Panc1 (cell line): ENCODE measurements at regions not wholly inside any gene's neighbourhood (a gene's known extent, or its start where the extent isn't known, plus 50 kb on each side); places are given as distances from the start of the nearest gene placed in this dataset.

Experiments used
- ATAC-seq: fragments of 200-7000 bp; cut with Tn5 transposase; 2 replicates; pipeline ENCODE4 v1.9.1; 2020; ENCODE audit warnings: mild to moderate bottlenecking, moderate library complexity
- BruUV-seq: library from RNA; stranded (reverse); fragments of 400-500 nt; replicated peaks from 2 replicates; lab custom pipeline; 2021; lab: Mats Ljungman, UMichigan
- CTCF ChIA-PET: fragments of 300-600 bp; sonication (Branson Sonifier 250); formaldehyde crosslinking; loops from one replicate; lab custom pipeline; 2022; ENCODE audit warnings: antibody characterized with exemption; lab: Charles Lee
- POLR2A ChIA-PET: fragments of 300-600 bp; sonication (Branson Sonifier 250); formaldehyde crosslinking; loops from one replicate; lab custom pipeline; 2022; ENCODE audit warnings: antibody characterized with exemption; lab: Charles Lee
- DNase-seq: peaks from one replicate; pipeline ENCODE4 v3.0.0-alpha.2; 2010; ENCODE audit warnings: low read depth, low spot score
- H3K27ac ChIP-seq: 2 replicates; pipeline ENCODE4 v1.5.1; 2011; ENCODE audit warnings: mild to moderate bottlenecking, low read length, inconsistent platforms
- H3K27me3 ChIP-seq: fragments of 200-500 bp; sonication (Bioruptor generic); 2 replicates; pipeline ENCODE4 v1.6.0; 2014; ENCODE audit warnings: low read length, inconsistent platforms; ENCODE audit not compliant: control insufficient read depth, insufficient read depth
- H3K36me3 ChIP-seq: fragments of 200-500 bp; sonication (Bioruptor generic); 2 replicates; pipeline ENCODE4 v1.5.1; 2014; ENCODE audit warnings: inconsistent platforms, mild to moderate bottlenecking, low read length, moderate library complexity; ENCODE audit not compliant: control insufficient read depth, insufficient read depth
- H3K4me1 ChIP-seq: 2 replicates; pipeline ENCODE4 v1.5.1; 2011; ENCODE audit warnings: inconsistent platforms, mild to moderate bottlenecking, low read length, moderate library complexity; ENCODE audit not compliant: control insufficient read depth, insufficient read depth
- H3K4me3 ChIP-seq, 2 experiments: 2 replicates each; pipeline ENCODE4 v1.5.1; 2011 to 2012; ENCODE audit warnings: low read depth in 2 of 2, low read length in 2 of 2, mild to moderate bottlenecking in 2 of 2, inconsistent platforms in 1 of 2, moderate library complexity in 1 of 2
- H3K9me3 ChIP-seq: fragments of 200-500 bp; sonication (Bioruptor generic); 2 replicates; pipeline ENCODE4 v1.5.1; 2014; ENCODE audit warnings: low read depth, mild to moderate bottlenecking, inconsistent platforms, low read length, moderate library complexity; ENCODE audit not compliant: control insufficient read depth, insufficient read depth
- CTCF ChIP-seq: fragments of 450-650 bp; IDR thresholded peaks from 2 replicates; pipeline ENCODE4 v1.5.1; 2017; ENCODE audit warnings: mild to moderate bottlenecking
- POLR2AphosphoS5 ChIP-seq: IDR thresholded peaks from 2 replicates; pipeline ENCODE4 v1.6.1; 2012; ENCODE audit warnings: mild to moderate bottlenecking, low read depth, low read length, moderate library complexity
- REST ChIP-seq, 2 experiments: IDR thresholded peaks; 2 replicates each; pipeline ENCODE4 v1.6.1; 2011 to 2012; ENCODE audit warnings: low read depth in 2 of 2, control low read depth in 1 of 2, low read length in 1 of 2, mild to moderate bottlenecking in 1 of 2, moderate library complexity in 1 of 2; ENCODE audit not compliant: insufficient read depth in 1 of 2
- SIN3A ChIP-seq: IDR thresholded peaks from 2 replicates; pipeline ENCODE4 v1.6.1; 2012; ENCODE audit warnings: low read depth, mild to moderate bottlenecking, low read length, moderate library complexity, borderline replicate concordance; ENCODE audit not compliant: insufficient read depth
- TCF7L2 ChIP-seq: IDR thresholded peaks from 2 replicates; pipeline ENCODE4 v1.6.1; 2011; ENCODE audit warnings: mild to moderate bottlenecking, low read depth, low read length, inconsistent platforms
- in situ Hi-C: cut with HindIII; loops from 2 replicates; pipeline ENCODE4 v1.10.0; 2016; ENCODE audit warnings: low sequenced_read_pairs, low pct_unique_long_range_greater_than_20kb
- intact Hi-C: fragments of 100-400 bp; cut with micrococcal nuclease; formaldehyde crosslinking; loops from one replicate; pipeline ENCODE4 v1.10.0; 2022; ENCODE audit not compliant: unreplicated experiment

- TF ChIP-seq POLR2AphosphoS5 (no peak), SIN3A (no peak)
Observed at GRCh38 chr7:11911900-11912299, 79.9 kb upstream of the THSD7A start.

GRCh38 chr7:11914645-11915044 lies 82.6 kb upstream of the THSD7A start:
- no peaks in the 10 kb centered on the region for H3K36me3 ChIP-seq
- ATAC-seq (no peak), DNase-seq (no peak)
- no peaks in the 10 kb centered on the region for H3K4me1 ChIP-seq
- no peak overlapping the region for H3K27ac ChIP-seq
- CTCF ChIA-PET = no interaction called here
- no peaks in the 10 kb centered on the region for H3K27me3 ChIP-seq
- TF ChIP-seq POLR2AphosphoS5 = no peak
- BruUV-seq = no TSS peak
- POLR2A ChIA-PET = no interaction called here
- intact Hi-C loops = no loop called here
- H3K4me3 ChIP-seq = no peak overlapping the region
- in situ Hi-C loops = no loop called here
- H3K9me3 ChIP-seq = peaks cover 6% of the 10 kb centered on the region; the same call in 1 of the 2 replicates

More at GRCh38 chr7:11911900-11912299, 79.9 kb upstream of the THSD7A start:
- ATAC-seq (no peak), DNase-seq (no peak)
- Histone ChIP-seq H3K27me3 (no peaks in the 10 kb centered on the region), H3K4me1 (no peaks in the 10 kb centered on the region), H3K9me3 (no peaks in the 10 kb centered on the region), H3K27ac (no peak overlapping the region), H3K4me3 (no peak overlapping the region), H3K36me3 (no peaks in the 10 kb centered on the region)
- in situ Hi-C loops = no loop called here
- BruUV-seq = no TSS peak
- intact Hi-C loops = no loop called here
- CTCF ChIA-PET = no interaction called here
- POLR2A ChIA-PET = no interaction called here

GRCh38 chr7:11923376-11923930 lies 91.5 kb upstream of the THSD7A start:
- Histone ChIP-seq H3K27ac (no peak overlapping the region), H3K4me3 (no peak overlapping the region), H3K27me3 (no peaks in the 10 kb centered on the region), H3K9me3 (peaks cover 18% of the 10 kb centered on the region; the same call in 1 of the 2 replicates), H3K36me3 (no peaks in the 10 kb centered on the region), H3K4me1 (no peaks in the 10 kb centered on the region)
- BruUV-seq = no TSS peak
- no peak for DNase-seq
- in situ Hi-C loops (no loop called here), intact Hi-C loops (no loop called here)
- ChIA-PET POLR2A (no interaction called here), CTCF (interaction anchor here (0.7 kb wide), 1 partner anchor 428 kb away, joined by 6 read pairs; no protein-coding TSS in a partner anchor)
- no peak for ATAC-seq
- TF ChIP-seq POLR2AphosphoS5 (no peak), TCF7L2 (no peak), CTCF (no peak), SIN3A (no peak), REST (IDR thresholded peaks at IDR 0.05; ENCODE audit: insufficient read depth in 1 of 2, low read depth in 2 of 2, low read length in 1 of 2) (no peak)
